ENCODE measurements at regions not wholly inside any gene's neighbourhood (a gene's known extent, or its start where the extent isn't known, plus 50 kb on each side); places are given as distances from the start of the nearest gene placed in this dataset.

- Mint-ChIP-seq H3K27me3 (ENCODE audit: unreplicated experiment) (no peaks in the 10 kb centered on the region), H3K36me3 (ENCODE audit: unreplicated experiment) (no peaks in the 10 kb centered on the region), H3K9me3 (ENCODE audit: unreplicated experiment) (no peaks in the 10 kb centered on the region), H3K4me3 (ENCODE audit: unreplicated experiment) (no peak overlapping the region), H3K4me1 (ENCODE audit: unreplicated experiment) (peaks cover 6% of the 10 kb centered on the region), H3K27ac (ENCODE audit: unreplicated experiment) (no peak overlapping the region)
- no peak for TF ChIP-seq CTCF (IDR thresholded peaks at IDR 0.05)
- no peak for DNase-seq (ENCODE audit: extremely low spot score, unreplicated experiment)
These were observed 678.8 kb upstream of the NR3C2 start for GRCh38 chr4:149121023-149121404.

- DNase-seq (ENCODE audit: extremely low spot score, unreplicated experiment): no peak
- TF ChIP-seq CTCF (IDR thresholded peaks at IDR 0.05): no peak
- no peak overlapping the region for H3K27ac Mint-ChIP-seq (ENCODE audit: unreplicated experiment)
- no peaks in the 10 kb centered on the region for H3K36me3 Mint-ChIP-seq (ENCODE audit: unreplicated experiment)
- H3K4me3 Mint-ChIP-seq (ENCODE audit: unreplicated experiment): no peak overlapping the region
- H3K4me1 Mint-ChIP-seq (ENCODE audit: unreplicated experiment): peaks cover 6% of the 10 kb centered on the region
- no peaks in the 10 kb centered on the region for H3K9me3 Mint-ChIP-seq (ENCODE audit: unreplicated experiment)
- H3K27me3 Mint-ChIP-seq (ENCODE audit: unreplicated experiment): no peaks in the 10 kb centered on the region
These were observed 678.3 kb upstream of the NR3C2 start for GRCh38 chr4:149120331-149121022.

DNA sequence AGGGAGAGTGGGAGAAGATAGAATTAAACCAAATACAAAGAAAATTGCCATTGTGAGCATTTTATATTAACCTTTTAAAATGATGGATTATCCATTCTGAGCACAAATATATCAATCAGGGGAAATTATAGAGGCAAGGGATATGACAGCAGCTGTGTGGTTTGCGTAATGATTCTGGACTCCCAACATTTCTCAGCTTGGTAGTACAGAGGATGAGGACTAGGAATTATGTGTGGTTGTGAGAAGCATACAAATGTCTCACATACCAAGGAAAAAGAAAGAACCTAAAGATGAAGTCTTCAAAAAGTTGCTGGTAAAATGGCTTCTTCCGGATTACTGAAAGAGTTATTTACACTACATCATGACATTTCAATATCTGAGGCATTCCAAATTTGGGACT is 674.6 kb upstream of the NR3C2 start:
- no peak overlapping the region for H3K4me3 Mint-ChIP-seq (ENCODE audit: unreplicated experiment)
- TF ChIP-seq CTCF (IDR thresholded peaks at IDR 0.05): no peak
- H3K27ac Mint-ChIP-seq (ENCODE audit: unreplicated experiment): no peak overlapping the region
- peaks cover 6% of the 10 kb centered on the region for H3K4me1 Mint-ChIP-seq (ENCODE audit: unreplicated experiment)
- H3K27me3 Mint-ChIP-seq (ENCODE audit: unreplicated experiment): no peaks in the 10 kb centered on the region
- no peaks in the 10 kb centered on the region for H3K9me3 Mint-ChIP-seq (ENCODE audit: unreplicated experiment)
- H3K36me3 Mint-ChIP-seq (ENCODE audit: unreplicated experiment): no peaks in the 10 kb centered on the region
- no peak for DNase-seq (ENCODE audit: extremely low spot score, unreplicated experiment)

- no peak for DNase-seq (ENCODE audit: extremely low spot score, unreplicated experiment)
- Mint-ChIP-seq H3K36me3 (ENCODE audit: unreplicated experiment) (no peaks in the 10 kb centered on the region), H3K27me3 (ENCODE audit: unreplicated experiment) (no peaks in the 10 kb centered on the region), H3K27ac (ENCODE audit: unreplicated experiment) (no peak overlapping the region), H3K4me1 (ENCODE audit: unreplicated experiment) (no peaks in the 10 kb centered on the region), H3K4me3 (ENCODE audit: unreplicated experiment) (no peak overlapping the region), H3K9me3 (ENCODE audit: unreplicated experiment) (peaks cover 4% of the 10 kb centered on the region)
- TF ChIP-seq CTCF (IDR thresholded peaks at IDR 0.05): no peak
These were observed 671.7 kb upstream of the NR3C2 start for GRCh38 chr4:149113804-149114430.

- H3K36me3 Mint-ChIP-seq (ENCODE audit: unreplicated experiment): no peaks in the 10 kb centered on the region
- no peak overlapping the region for H3K4me3 Mint-ChIP-seq (ENCODE audit: unreplicated experiment)
- TF ChIP-seq CTCF (IDR thresholded peaks at IDR 0.05): no peak
- no peaks in the 10 kb centered on the region for H3K27me3 Mint-ChIP-seq (ENCODE audit: unreplicated experiment)
- no peaks in the 10 kb centered on the region for H3K4me1 Mint-ChIP-seq (ENCODE audit: unreplicated experiment)
- peaks cover 8% of the 10 kb centered on the region for H3K9me3 Mint-ChIP-seq (ENCODE audit: unreplicated experiment)
- H3K27ac Mint-ChIP-seq (ENCODE audit: unreplicated experiment): no peak overlapping the region
- DNase-seq (ENCODE audit: extremely low spot score, unreplicated experiment): no peak
These were observed 669.9 kb upstream of the NR3C2 start for GRCh38 chr4:149112109-149112508.

Data from osteocyte (in vitro differentiated cells).